Activated T-helper 2 cell treated with anti-CD3 and anti-CD28 coated beads, Interferon-gamma antibody, Interleukin-2, Interleukin-4, amounts not matched to agents 10 μg/mL and 5 μg/mL and 100 μg/mL, durations not matched to agents 14 hours and 24 hours and 36 hours (primary cell): ENCODE measurements at regions not wholly inside any gene's neighbourhood (a gene's known extent, or its start where the extent isn't known, plus 50 kb on each side); places are given as distances from the start of the nearest gene placed in this dataset.

Source experiments
- DNase-seq: peaks from one replicate; pipeline ENCODE4 v3.0.0; 2021; ENCODE audit warnings: low spot score
- H3K27ac Mint-ChIP-seq: one replicate; pipeline ENCODE4 v1.8.0; 2021; ENCODE audit warnings: mixed read lengths
- H3K27me3 Mint-ChIP-seq: one replicate; pipeline ENCODE4 v1.8.0; 2021; ENCODE audit warnings: low read depth, mixed read lengths
- H3K36me3 Mint-ChIP-seq: one replicate; pipeline ENCODE4 v1.8.0; 2021; ENCODE audit warnings: low read depth, mixed read lengths
- H3K4me1 Mint-ChIP-seq: one replicate; pipeline ENCODE4 v1.8.0; 2021; ENCODE audit warnings: low read depth, mixed read lengths
- H3K4me3 Mint-ChIP-seq: one replicate; pipeline ENCODE4 v1.8.0; 2021; ENCODE audit warnings: low read depth, mild to moderate bottlenecking, moderate library complexity, mixed read lengths
- H3K9me3 Mint-ChIP-seq: one replicate; pipeline ENCODE4 v1.8.0; 2021; ENCODE audit warnings: mixed read lengths
- intact Hi-C: fragments of 100-400 bp; cut with micrococcal nuclease; formaldehyde crosslinking; loops from one replicate; pipeline ENCODE4 v1.15.1; 2023

DNA sequence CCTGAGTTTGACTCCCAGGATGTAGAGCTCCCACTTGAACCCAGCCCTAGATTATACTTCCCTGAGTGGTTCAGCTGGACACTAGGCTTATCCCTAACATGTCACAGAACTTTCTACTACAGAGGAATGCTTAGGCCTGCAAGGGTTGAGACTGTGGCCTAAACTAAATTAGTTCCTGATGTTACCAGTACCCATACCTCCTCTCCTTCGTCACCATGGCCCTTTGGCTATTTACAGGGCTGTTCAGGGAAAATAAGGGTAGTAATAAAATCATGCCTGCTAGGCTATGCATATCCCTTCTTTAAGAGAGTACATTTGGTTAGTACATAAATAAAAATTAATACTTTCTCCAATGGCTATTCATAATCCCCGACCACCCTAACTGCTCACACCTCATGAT is 356.4 kb upstream of the RASGRP1 start:
- no peaks in the 10 kb centered on the region for H3K9me3 Mint-ChIP-seq
- H3K27ac Mint-ChIP-seq = no peak overlapping the region
- intact Hi-C loops = no loop called here
- no peak overlapping the region for H3K4me3 Mint-ChIP-seq
- no peak for DNase-seq
- no peaks in the 10 kb centered on the region for H3K27me3 Mint-ChIP-seq
- H3K36me3 Mint-ChIP-seq = no peaks in the 10 kb centered on the region
- no peaks in the 10 kb centered on the region for H3K4me1 Mint-ChIP-seq

DNA sequence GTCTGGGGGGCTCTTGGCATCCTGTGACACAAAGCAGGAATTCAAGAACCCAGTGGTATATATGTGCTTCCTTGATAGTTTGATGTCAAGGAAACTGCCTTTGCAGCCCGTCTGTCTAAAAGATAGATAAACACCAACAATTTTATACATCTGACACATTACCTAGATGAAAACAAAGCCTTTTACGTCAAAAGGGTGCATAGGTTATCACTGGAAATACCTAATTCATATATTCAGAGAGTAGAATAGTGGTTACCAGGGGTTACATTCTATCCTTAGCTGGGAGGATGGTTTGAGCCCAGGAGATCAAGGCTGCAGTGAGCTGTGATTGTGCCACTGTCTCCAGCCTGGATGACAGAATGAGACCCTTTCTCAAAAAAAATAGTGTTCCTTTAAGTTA is 356.9 kb upstream of the RASGRP1 start:
- no peak for DNase-seq
- H3K27me3 Mint-ChIP-seq = no peaks in the 10 kb centered on the region
- intact Hi-C loops = no loop called here
- no peak overlapping the region for H3K4me3 Mint-ChIP-seq
- H3K4me1 Mint-ChIP-seq = no peaks in the 10 kb centered on the region
- no peaks in the 10 kb centered on the region for H3K36me3 Mint-ChIP-seq
- H3K27ac Mint-ChIP-seq = no peak overlapping the region
- no peaks in the 10 kb centered on the region for H3K9me3 Mint-ChIP-seq

- Mint-ChIP-seq H3K27me3 (no peaks in the 10 kb centered on the region), H3K27ac (no peak overlapping the region), H3K36me3 (no peaks in the 10 kb centered on the region), H3K4me1 (no peaks in the 10 kb centered on the region), H3K9me3 (no peaks in the 10 kb centered on the region), H3K4me3 (no peak overlapping the region)
- intact Hi-C loops = no loop called here
- no peak for DNase-seq
Observed at GRCh38 chr15:38928431-38928830, 363.8 kb upstream of the RASGRP1 start.

- Mint-ChIP-seq H3K27me3 (peaks cover 2% of the 10 kb centered on the region), H3K27ac (no peak overlapping the region), H3K4me1 (no peaks in the 10 kb centered on the region), H3K36me3 (no peaks in the 10 kb centered on the region), H3K9me3 (no peaks in the 10 kb centered on the region), H3K4me3 (no peak overlapping the region)
- no peak for DNase-seq
- intact Hi-C loops = loop anchor here (10.0 kb wide), 1 partner anchor 196 kb away; no protein-coding TSS in a partner anchor
Observed at GRCh38 chr15:38930851-38931572, 366.4 kb upstream of the RASGRP1 start.

DNA sequence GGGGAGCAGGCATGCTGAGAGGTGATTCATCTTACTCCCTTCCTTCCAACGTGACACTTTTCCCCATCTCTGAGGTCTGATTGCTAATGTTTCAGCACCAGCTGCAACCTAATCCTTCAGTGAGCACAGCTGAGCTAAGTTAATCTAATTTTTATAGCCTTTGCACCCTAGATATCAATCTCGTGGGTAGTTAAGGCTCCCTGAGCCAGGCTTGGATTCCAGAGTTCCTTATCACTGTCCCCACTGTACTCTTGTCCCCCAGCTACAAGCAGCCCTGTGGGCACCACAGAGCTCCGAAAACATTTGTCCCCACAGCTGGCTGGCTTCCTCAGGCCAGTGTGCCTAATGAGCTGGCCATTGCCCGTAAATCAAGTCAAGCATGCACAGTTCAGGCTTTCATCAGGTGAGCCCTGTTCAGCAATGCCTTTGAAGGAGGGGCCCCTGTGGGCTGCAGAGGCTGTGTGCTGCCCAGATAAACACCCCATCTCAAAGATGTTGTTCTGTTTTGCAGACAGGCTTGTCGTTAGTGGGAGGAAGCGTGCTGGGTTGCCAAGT is 376.9 kb upstream of the RASGRP1 start:
- Mint-ChIP-seq H3K36me3 (no peaks in the 10 kb centered on the region), H3K27me3 (no peaks in the 10 kb centered on the region), H3K9me3 (no peaks in the 10 kb centered on the region), H3K27ac (no peak overlapping the region), H3K4me3 (no peak overlapping the region), H3K4me1 (no peaks in the 10 kb centered on the region)
- DNase-seq = no peak
- intact Hi-C loops = no loop called here

DNA sequence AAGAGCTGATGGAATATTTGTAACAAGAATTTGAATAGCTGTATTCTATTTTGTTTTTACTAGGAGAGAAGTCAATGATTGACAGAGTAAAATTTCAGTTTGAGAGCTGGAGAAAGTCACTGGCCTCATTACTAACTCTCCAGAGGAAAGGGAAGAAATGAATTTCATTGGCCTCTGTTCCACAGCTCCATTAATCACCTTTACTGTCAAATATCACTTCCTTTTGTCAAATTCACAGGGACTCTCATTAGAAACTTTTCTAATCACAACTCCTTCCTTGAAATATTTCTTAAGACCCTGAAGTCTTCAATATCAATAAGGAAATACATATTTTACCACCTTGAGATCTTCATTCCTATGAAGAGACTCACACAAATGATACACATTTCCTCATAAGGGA is 379.9 kb upstream of the RASGRP1 start:
- Mint-ChIP-seq H3K9me3 (no peaks in the 10 kb centered on the region), H3K4me3 (no peak overlapping the region)
- intact Hi-C loops = no loop called here

DNA sequence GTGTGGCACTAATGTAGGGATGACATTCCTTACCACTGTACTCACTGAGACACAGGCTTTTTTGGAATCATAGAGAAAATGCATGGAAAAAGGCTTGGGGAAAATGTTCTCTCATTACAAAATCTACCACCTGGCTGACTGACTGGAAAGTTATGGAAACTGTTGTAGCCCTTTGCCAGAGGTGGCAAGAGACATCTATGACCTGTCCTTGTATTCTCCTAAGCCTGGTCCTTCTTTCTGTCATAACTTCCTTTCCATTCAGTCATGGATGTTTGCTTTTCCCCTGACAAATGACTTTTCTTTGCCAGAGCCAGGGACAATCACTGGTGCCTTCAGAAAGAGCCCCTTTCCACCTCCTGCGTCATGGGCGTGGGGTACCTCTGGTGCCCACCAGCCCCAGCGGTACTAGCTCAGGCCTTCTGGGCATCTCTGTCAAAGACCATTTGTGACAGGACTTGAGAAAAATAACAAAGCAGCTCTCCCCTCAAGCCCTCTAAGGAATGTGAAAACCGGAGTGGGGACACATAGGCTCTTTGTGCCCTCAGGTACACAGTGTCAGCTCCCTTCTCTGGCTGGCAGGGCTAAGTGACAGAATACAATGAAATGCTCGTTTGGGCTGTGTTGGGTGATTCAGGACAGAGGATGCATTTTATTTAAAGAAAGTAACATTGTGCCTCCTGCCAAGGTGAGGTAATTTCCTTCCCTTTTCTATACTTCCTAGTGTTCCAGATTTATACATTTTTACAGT is 381.1 kb upstream of the RASGRP1 start:
- H3K9me3 Mint-ChIP-seq = no peaks in the 10 kb centered on the region
- H3K27me3 Mint-ChIP-seq = no peaks in the 10 kb centered on the region
- H3K36me3 Mint-ChIP-seq = no peaks in the 10 kb centered on the region
- no peak overlapping the region for H3K27ac Mint-ChIP-seq
- no peaks in the 10 kb centered on the region for H3K4me1 Mint-ChIP-seq
- intact Hi-C loops = no loop called here
- no peak for DNase-seq
- H3K4me3 Mint-ChIP-seq = no peak overlapping the region

More for the DNA sequence above, 379.9 kb upstream of the RASGRP1 start:
- Mint-ChIP-seq H3K27ac (no peak overlapping the region), H3K27me3 (no peaks in the 10 kb centered on the region), H3K36me3 (no peaks in the 10 kb centered on the region), H3K4me1 (no peaks in the 10 kb centered on the region)
- no peak for DNase-seq

DNA sequence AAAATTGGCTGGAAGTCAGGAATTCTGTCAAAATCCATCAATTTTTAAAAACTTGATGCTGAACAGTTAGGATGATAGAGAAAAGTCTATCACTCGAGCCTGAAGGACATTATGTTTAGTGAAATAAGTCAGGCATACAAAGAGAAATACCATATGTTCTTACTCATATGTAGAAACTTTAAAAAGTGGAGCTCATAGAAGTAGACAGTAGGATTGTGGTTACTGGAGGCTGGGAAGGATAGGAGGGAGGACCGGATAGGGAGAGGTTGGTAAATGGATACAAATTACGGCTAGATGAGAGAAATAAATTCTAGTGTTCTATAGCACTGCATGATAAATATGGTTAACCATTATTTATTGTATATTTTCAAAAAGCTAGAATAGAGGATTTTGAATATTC is 389.5 kb upstream of the RASGRP1 start:
- no peaks in the 10 kb centered on the region for H3K36me3 Mint-ChIP-seq
- no peaks in the 10 kb centered on the region for H3K4me1 Mint-ChIP-seq
- no peak overlapping the region for H3K4me3 Mint-ChIP-seq
- DNase-seq = no peak
- H3K27ac Mint-ChIP-seq = no peak overlapping the region
- intact Hi-C loops = no loop called here
- peaks cover 3% of the 10 kb centered on the region for H3K27me3 Mint-ChIP-seq
- no peaks in the 10 kb centered on the region for H3K9me3 Mint-ChIP-seq

GRCh38 chr15:38961456-38961855 is 396.8 kb upstream of the RASGRP1 start:
- intact Hi-C loops = no loop called here
- Mint-ChIP-seq H3K27ac (no peak overlapping the region), H3K4me3 (no peak overlapping the region), H3K4me1 (no peaks in the 10 kb centered on the region), H3K9me3 (no peaks in the 10 kb centered on the region), H3K36me3 (no peaks in the 10 kb centered on the region), H3K27me3 (peaks cover 9% of the 10 kb centered on the region)
- DNase-seq = no peak

DNA sequence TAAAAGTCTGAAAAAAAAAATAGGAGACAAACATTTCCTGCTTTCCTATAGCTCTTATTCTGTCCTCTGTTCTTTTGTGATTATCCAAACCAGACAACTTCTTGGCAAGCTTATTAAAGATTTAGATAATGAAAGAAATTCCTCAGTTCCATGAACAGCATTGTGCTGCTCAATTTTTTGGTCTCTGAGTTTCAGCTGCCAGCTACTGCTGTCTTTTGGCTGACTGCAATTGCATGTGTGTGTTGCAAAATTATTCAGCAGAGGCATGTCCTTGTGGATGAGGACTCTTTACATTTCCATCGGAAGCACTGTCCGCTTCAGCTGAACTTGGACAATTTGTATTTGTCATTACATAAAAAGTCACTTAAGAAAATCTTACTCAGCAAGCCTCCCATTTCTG is 397.3 kb upstream of the RASGRP1 start:
- Mint-ChIP-seq H3K27ac (no peak overlapping the region), H3K36me3 (no peaks in the 10 kb centered on the region), H3K4me1 (no peaks in the 10 kb centered on the region), H3K27me3 (peaks cover 9% of the 10 kb centered on the region), H3K9me3 (no peaks in the 10 kb centered on the region), H3K4me3 (no peak overlapping the region)
- intact Hi-C loops = no loop called here
- no peak for DNase-seq

GRCh38 chr15:38972831-38973230 is 408.2 kb upstream of the RASGRP1 start:
- intact Hi-C loops = no loop called here
- DNase-seq = no peak
- Mint-ChIP-seq H3K4me1 (no peaks in the 10 kb centered on the region), H3K27me3 (no peaks in the 10 kb centered on the region), H3K27ac (no peak overlapping the region), H3K4me3 (no peak overlapping the region), H3K36me3 (no peaks in the 10 kb centered on the region), H3K9me3 (no peaks in the 10 kb centered on the region)

DNA sequence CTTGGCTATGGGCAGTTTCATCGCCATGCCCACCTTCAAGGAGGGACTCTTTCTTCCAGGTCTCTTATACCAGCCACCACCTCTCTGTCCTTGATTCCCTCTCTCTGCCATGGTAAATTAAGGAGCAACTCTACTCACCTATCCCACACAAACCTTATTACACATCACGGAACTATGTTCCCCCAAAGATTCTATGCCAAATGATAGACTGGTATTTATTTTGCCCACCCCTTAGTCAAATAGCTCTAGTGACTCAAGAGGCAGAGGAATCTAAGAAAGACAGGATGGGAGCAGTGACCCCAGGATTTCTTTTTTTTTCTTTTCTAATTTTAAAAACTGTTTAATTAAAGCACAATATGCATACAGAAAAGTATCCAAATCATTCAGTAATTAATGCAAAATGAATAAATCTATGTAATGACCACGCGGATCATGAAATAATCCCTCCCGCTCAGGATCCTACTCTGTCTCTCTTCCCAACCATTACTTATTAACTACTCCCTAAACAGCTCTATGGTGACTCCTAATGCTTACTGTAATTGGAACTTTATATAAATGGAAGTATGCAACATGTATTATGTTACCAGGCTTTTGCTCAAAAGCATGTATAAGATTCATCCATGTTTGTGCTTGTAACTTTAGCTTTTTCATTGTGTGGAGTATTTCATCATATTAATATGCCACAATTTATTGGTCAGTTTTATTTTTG is 410.8 kb upstream of the RASGRP1 start:
- H3K27ac Mint-ChIP-seq = no peak overlapping the region
- H3K4me3 Mint-ChIP-seq = no peak overlapping the region
- no peaks in the 10 kb centered on the region for H3K36me3 Mint-ChIP-seq
- H3K9me3 Mint-ChIP-seq = no peaks in the 10 kb centered on the region
- H3K27me3 Mint-ChIP-seq = no peaks in the 10 kb centered on the region
- DNase-seq = no peak
- intact Hi-C loops = no loop called here
- no peaks in the 10 kb centered on the region for H3K4me1 Mint-ChIP-seq

DNA sequence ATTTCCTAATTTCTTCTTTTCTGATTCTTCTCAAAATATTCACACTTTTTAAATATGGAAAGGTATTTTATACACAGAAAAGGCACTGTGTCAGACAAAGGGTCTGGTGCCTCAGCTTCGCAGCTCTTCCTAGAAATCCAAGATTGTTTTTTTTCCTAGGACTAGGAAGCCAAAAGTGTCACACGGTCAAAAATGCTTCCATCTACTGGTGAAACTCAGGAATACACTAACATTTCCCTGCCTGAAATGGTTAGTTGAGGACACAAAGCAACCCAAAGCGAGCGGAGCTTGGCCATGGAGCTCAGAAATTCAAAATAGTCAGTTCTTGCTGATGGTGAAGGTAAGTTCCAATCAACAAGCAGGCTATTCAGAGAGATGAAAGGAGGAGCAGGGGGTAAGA is 426.5 kb upstream of the RASGRP1 start:
- intact Hi-C loops = no loop called here
- no peak for DNase-seq
- Mint-ChIP-seq H3K27ac (no peak overlapping the region), H3K36me3 (no peaks in the 10 kb centered on the region), H3K4me3 (no peak overlapping the region), H3K27me3 (no peaks in the 10 kb centered on the region), H3K9me3 (no peaks in the 10 kb centered on the region), H3K4me1 (no peaks in the 10 kb centered on the region)
